22Rv1 (cell line): ENCODE measurements at regions not wholly inside any gene's neighbourhood (a gene's known extent, or its start where the extent isn't known, plus 50 kb on each side); places are given as distances from the start of the nearest gene placed in this dataset.

Experiments
- CTCF ChIP-seq: fragments of 450-650 bp; IDR thresholded peaks from 2 replicates; pipeline ENCODE4 v1.5.1; 2017; ENCODE audit warnings: mild to moderate bottlenecking
- ZFX ChIP-seq: fragments of 450-650 bp; IDR thresholded peaks from 2 replicates; pipeline ENCODE4 v1.6.1; 2017; ENCODE audit warnings: antibody characterized with exemption, borderline replicate concordance

- TF ChIP-seq CTCF (no peak), ZFX (no peak)
Observed at GRCh38 chr7:47647181-47647917, 65.4 kb upstream of the TNS3 start.
